HEK293 (cell line): ENCODE measurements at regions not wholly inside any gene's neighbourhood (a gene's known extent, or its start where the extent isn't known, plus 50 kb on each side); places are given as distances from the start of the nearest gene placed in this dataset.
A peak's percentile ranks its signal among the peaks of the same experiment; 100 is the strongest.

Experiments used
- CTCF ChIA-PET: fragments of 350-600 bp; formaldehyde crosslinking; extraction: SDS; loops from one replicate; lab custom pipeline; 2021; ENCODE audit warnings: antibody characterized with exemption; lab: Yijun Ruan, JAX
- POLR2A ChIA-PET: fragments of 300-600 bp; formaldehyde crosslinking; extraction: SDS; loops from one replicate; lab custom pipeline; 2020; ENCODE audit warnings: antibody characterized with exemption, inconsistent platforms; lab: Yijun Ruan, JAX
- H3K27ac ChIP-seq: fragments of 200-500 bp; sonication (Bioruptor generic); 2 replicates; pipeline ENCODE4 v1.5.1; 2014; ENCODE audit warnings: low read depth, low read length, control low read depth, inconsistent platforms; ENCODE audit errors: extremely low read depth
- H3K36me3 ChIP-seq, 2 experiments: fragments of 200-500 bp in 1 of 2; sonication (Bioruptor generic) in 1 of 2; 1 replicate in 1 of 2; 2 replicates in 1 of 2; pipeline ENCODE4 v1.5.1; 2014 to 2017; ENCODE audit warnings: inconsistent platforms in 2 of 2, low read length in 2 of 2; ENCODE audit not compliant: control insufficient read depth in 2 of 2, insufficient read depth in 1 of 2
- H3K4me1 ChIP-seq: fragments of 200-500 bp; sonication (Bioruptor generic); 2 replicates; pipeline ENCODE4 v1.5.1; 2014; ENCODE audit warnings: mild to moderate bottlenecking, low read length, inconsistent platforms; ENCODE audit not compliant: control insufficient read depth, insufficient read depth
- H3K4me3 ChIP-seq: 2 replicates; pipeline ENCODE4 v1.5.1; 2011; ENCODE audit warnings: low read depth, mild to moderate bottlenecking, control low read depth, low read length, moderate library complexity
- H3K9me3 ChIP-seq: fragments of 200-500 bp; sonication (Bioruptor generic); 2 replicates; pipeline ENCODE4 v1.5.1; 2014; ENCODE audit warnings: low read depth, low read length, inconsistent platforms; ENCODE audit not compliant: control insufficient read depth, insufficient read depth
- HOXC10 ChIP-seq: sonication (generic); formaldehyde crosslinking; IDR thresholded peaks from 2 replicates; pipeline ENCODE4 v1.8.1; 2023; ENCODE audit warnings: mild to moderate bottlenecking, missing genetic modification reagents
- KLF16 ChIP-seq: fragments of 450-650 bp; formaldehyde crosslinking; IDR thresholded peaks from 2 replicates; pipeline ENCODE4 v1.5.1; 2017; ENCODE audit warnings: missing biosample characterization, missing genetic modification characterization
- KLF7 ChIP-seq: fragments of 450-650 bp; formaldehyde crosslinking; IDR thresholded peaks from 2 replicates; pipeline ENCODE4 v1.5.1; 2016; ENCODE audit warnings: missing biosample characterization, missing genetic modification characterization, borderline replicate concordance
- KLF9 ChIP-seq: fragments of 450-650 bp; formaldehyde crosslinking; IDR thresholded peaks from 2 replicates; pipeline ENCODE4 v1.5.1; 2016; ENCODE audit warnings: missing biosample characterization, missing genetic modification characterization, low read depth
- OSR2 ChIP-seq: fragments of 450-650 bp; formaldehyde crosslinking; IDR thresholded peaks from 2 replicates; pipeline ENCODE4 v1.5.1; 2016; ENCODE audit warnings: missing biosample characterization, missing genetic modification characterization
- SP7 ChIP-seq: fragments of 450-650 bp; formaldehyde crosslinking; IDR thresholded peaks from 2 replicates; pipeline ENCODE4 v1.5.1; 2016; ENCODE audit warnings: missing biosample characterization, missing genetic modification characterization
- ZBTB21 ChIP-seq: fragments of 450-650 bp; formaldehyde crosslinking; IDR thresholded peaks from 2 replicates; pipeline ENCODE4 v1.5.1; 2017; ENCODE audit warnings: missing biosample characterization, missing genetic modification characterization
- ZBTB7A ChIP-seq: fragments of 450-650 bp; formaldehyde crosslinking; IDR thresholded peaks from 2 replicates; pipeline ENCODE4 v1.5.1; 2016; ENCODE audit warnings: low read depth, missing biosample characterization, missing genetic modification characterization
- ZFP69B ChIP-seq: fragments of 450-650 bp; formaldehyde crosslinking; IDR thresholded peaks from 2 replicates; pipeline ENCODE4 v1.5.1; 2016; ENCODE audit warnings: missing biosample characterization, missing genetic modification characterization
- ZNF221 ChIP-seq: fragments of 450-650 bp; formaldehyde crosslinking; IDR thresholded peaks from 2 replicates; pipeline ENCODE4 v1.5.1; 2017; ENCODE audit warnings: missing biosample characterization, missing genetic modification characterization, borderline replicate concordance
- ZNF248 ChIP-seq: fragments of 450-650 bp; formaldehyde crosslinking; IDR thresholded peaks from 2 replicates; pipeline ENCODE4 v1.5.1; 2017; ENCODE audit warnings: missing biosample characterization, missing genetic modification characterization
- ZNF266 ChIP-seq: fragments of 450-650 bp; formaldehyde crosslinking; IDR thresholded peaks from 2 replicates; pipeline ENCODE4 v1.5.1; 2016; ENCODE audit warnings: missing biosample characterization, missing genetic modification characterization, low read depth
- ZNF335 ChIP-seq: fragments of 450-650 bp; formaldehyde crosslinking; conservative IDR thresholded peaks from 2 replicates; pipeline ENCODE4 v1.5.1; 2016; ENCODE audit warnings: missing biosample characterization, missing genetic modification characterization
- ZNF366 ChIP-seq: fragments of 450-650 bp; formaldehyde crosslinking; conservative IDR thresholded peaks from 2 replicates; pipeline ENCODE4 v1.5.1; 2016; ENCODE audit warnings: missing biosample characterization, missing genetic modification characterization
- ZNF416 ChIP-seq: fragments of 450-650 bp; formaldehyde crosslinking; IDR thresholded peaks from 2 replicates; pipeline ENCODE4 v1.5.1; 2016; ENCODE audit warnings: missing biosample characterization, missing genetic modification characterization
- ZNF561 ChIP-seq: fragments of 450-650 bp; IDR thresholded peaks from 2 replicates; pipeline ENCODE4 v1.5.1; 2018; ENCODE audit warnings: missing biosample characterization, missing genetic modification characterization, borderline replicate concordance
- ZNF629 ChIP-seq: fragments of 450-650 bp; formaldehyde crosslinking; IDR thresholded peaks from 2 replicates; pipeline ENCODE4 v1.5.1; 2017; ENCODE audit warnings: missing biosample characterization, missing genetic modification characterization
- ZNF747 ChIP-seq: fragments of 450-650 bp; formaldehyde crosslinking; IDR thresholded peaks from 2 replicates; pipeline ENCODE4 v1.5.1; 2016; ENCODE audit warnings: missing biosample characterization, missing genetic modification characterization
- ZNF792 ChIP-seq: fragments of 450-650 bp; formaldehyde crosslinking; IDR thresholded peaks from 2 replicates; pipeline ENCODE4 v1.5.1; 2016; ENCODE audit warnings: missing biosample characterization, missing genetic modification characterization
- ZSCAN30 ChIP-seq: fragments of 450-650 bp; IDR thresholded peaks from 2 replicates; pipeline ENCODE4 v1.5.1; 2018; ENCODE audit warnings: missing biosample characterization, mild to moderate bottlenecking, missing genetic modification characterization, moderate library complexity
- TF ChIP-seq, protein P1 (sequence below): fragments of 450-650 bp; formaldehyde crosslinking; IDR thresholded peaks from 2 replicates; pipeline ENCODE4 v1.5.1; 2016; ENCODE audit warnings: missing biosample characterization, missing genetic modification characterization, low read depth
- TF ChIP-seq, protein P2 (sequence below): fragments of 450-650 bp; formaldehyde crosslinking; IDR thresholded peaks from 2 replicates; pipeline ENCODE4 v1.5.1; 2017; ENCODE audit warnings: missing biosample characterization, missing genetic modification characterization
- TF ChIP-seq, protein P3 (sequence below): fragments of 450-650 bp; formaldehyde crosslinking; IDR thresholded peaks from 2 replicates; pipeline ENCODE4 v1.5.1; 2016; ENCODE audit warnings: missing biosample characterization, missing genetic modification characterization
- TF ChIP-seq, protein P4 (sequence below): fragments of 450-650 bp; formaldehyde crosslinking; IDR thresholded peaks from 2 replicates; pipeline ENCODE4 v1.5.1; 2017; ENCODE audit warnings: missing biosample characterization, missing genetic modification characterization
- TF ChIP-seq, protein P5 (sequence below): fragments of 450-650 bp; IDR thresholded peaks from 2 replicates; pipeline ENCODE4 v1.5.1; 2018; ENCODE audit warnings: missing biosample characterization, mild to moderate bottlenecking, missing genetic modification characterization

DNA sequence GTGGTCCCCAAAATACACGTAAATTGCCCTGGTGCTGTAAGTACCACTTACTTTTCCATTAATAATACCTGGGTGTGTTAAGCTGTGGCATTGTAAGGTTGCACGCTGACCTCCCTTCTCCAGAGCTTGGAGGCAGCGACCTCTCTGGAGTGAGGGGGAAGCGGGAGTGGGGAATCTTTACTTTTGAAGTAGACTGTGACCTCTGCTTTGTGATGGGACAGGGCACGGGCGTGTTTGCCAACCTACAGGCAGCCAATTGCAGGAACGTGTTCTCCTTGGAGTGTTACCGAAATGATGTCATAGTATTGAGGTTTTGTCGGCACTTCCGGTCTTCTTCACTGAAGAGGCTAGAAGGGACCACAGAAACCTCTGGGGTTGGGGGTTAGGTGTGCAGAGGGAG is 227.3 kb upstream of the C2CD4B start:
- Histone ChIP-seq H3K9me3 (no peaks in the 10 kb centered on the region), H3K36me3 (no peaks in the 10 kb centered on the region), H3K27ac (no peak overlapping the region), H3K4me3 (no peak overlapping the region), H3K4me1 (no peaks in the 10 kb centered on the region)
- CTCF ChIA-PET, result interaction anchor here (0.6 to 0.8 kb wide), 4 partner anchors 48 to 782 kb away, joined by 3 to 5 read pairs (median 4); no protein-coding TSS in a partner anchor
- no peak for TF ChIP-seq ZSCAN30
- TF ChIP-seq ZBTB21 (tag by site-specific recombination), result peak; percentile 76
- 0 out of 2 replicates have a peak, but pooled peaks have one; percentile 5 for TF ChIP-seq ZNF335
- TF ChIP-seq, protein P1, sequence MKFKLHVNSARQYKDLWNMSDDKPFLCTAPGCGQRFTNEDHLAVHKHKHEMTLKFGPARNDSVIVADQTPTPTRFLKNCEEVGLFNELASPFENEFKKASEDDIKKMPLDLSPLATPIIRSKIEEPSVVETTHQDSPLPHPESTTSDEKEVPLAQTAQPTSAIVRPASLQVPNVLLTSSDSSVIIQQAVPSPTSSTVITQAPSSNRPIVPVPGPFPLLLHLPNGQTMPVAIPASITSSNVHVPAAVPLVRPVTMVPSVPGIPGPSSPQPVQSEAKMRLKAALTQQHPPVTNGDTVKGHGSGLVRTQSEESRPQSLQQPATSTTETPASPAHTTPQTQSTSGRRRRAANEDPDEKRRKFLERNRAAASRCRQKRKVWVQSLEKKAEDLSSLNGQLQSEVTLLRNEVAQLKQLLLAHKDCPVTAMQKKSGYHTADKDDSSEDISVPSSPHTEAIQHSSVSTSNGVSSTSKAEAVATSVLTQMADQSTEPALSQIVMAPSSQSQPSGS (tag by site-specific recombination), result peak; percentile 84
- peak; percentile 45; the same call in 1 of the 2 replicates for TF ChIP-seq ZNF629
- TF ChIP-seq, protein P2, sequence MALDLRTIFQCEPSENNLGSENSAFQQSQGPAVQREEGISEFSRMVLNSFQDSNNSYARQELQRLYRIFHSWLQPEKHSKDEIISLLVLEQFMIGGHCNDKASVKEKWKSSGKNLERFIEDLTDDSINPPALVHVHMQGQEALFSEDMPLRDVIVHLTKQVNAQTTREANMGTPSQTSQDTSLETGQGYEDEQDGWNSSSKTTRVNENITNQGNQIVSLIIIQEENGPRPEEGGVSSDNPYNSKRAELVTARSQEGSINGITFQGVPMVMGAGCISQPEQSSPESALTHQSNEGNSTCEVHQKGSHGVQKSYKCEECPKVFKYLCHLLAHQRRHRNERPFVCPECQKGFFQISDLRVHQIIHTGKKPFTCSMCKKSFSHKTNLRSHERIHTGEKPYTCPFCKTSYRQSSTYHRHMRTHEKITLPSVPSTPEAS (tag by site-specific recombination), result no peak
- no peak for TF ChIP-seq ZFP69B (tag by site-specific recombination)
- POLR2A ChIA-PET, result no interaction called here

DNA sequence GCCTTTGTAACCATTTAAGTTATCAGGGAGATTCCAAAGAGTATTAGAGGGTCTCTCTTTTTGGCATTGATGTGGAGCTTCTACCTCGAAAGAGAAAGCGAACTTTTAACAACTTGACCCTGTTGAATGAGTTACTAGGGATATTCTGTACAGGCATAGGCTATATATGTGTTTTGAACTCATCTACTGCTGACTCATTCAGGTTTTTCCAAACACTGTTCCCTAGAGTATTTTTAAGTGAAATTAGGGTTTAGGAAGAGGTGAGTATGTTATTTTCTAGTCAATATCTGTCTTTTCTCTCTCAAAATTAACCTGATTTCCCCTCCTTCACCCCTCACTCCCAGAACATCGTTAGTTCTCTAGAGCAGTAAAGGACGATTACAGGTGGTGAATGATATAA is 228.1 kb upstream of the C2CD4B start:
- ChIA-PET CTCF (no interaction called here), POLR2A (no interaction called here)
- Histone ChIP-seq H3K9me3 (no peaks in the 10 kb centered on the region), H3K4me1 (no peaks in the 10 kb centered on the region), H3K27ac (no peak overlapping the region), H3K4me3 (no peak overlapping the region), H3K36me3 (no peaks in the 10 kb centered on the region)
- TF ChIP-seq KLF7, result no peak
- no peak for TF ChIP-seq HOXC10 (CRISPR knock-in tag)
- TF ChIP-seq, protein P3, sequence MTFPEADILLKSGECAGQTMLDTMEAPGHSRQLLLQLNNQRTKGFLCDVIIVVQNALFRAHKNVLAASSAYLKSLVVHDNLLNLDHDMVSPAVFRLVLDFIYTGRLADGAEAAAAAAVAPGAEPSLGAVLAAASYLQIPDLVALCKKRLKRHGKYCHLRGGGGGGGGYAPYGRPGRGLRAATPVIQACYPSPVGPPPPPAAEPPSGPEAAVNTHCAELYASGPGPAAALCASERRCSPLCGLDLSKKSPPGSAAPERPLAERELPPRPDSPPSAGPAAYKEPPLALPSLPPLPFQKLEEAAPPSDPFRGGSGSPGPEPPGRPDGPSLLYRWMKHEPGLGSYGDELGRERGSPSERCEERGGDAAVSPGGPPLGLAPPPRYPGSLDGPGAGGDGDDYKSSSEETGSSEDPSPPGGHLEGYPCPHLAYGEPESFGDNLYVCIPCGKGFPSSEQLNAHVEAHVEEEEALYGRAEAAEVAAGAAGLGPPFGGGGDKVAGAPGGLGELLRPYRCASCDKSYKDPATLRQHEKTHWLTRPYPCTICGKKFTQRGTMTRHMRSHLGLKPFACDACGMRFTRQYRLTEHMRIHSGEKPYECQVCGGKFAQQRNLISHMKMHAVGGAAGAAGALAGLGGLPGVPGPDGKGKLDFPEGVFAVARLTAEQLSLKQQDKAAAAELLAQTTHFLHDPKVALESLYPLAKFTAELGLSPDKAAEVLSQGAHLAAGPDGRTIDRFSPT (tag by site-specific recombination), result no peak
- TF ChIP-seq ZNF747 (tag by site-specific recombination), result no peak
- no peak for TF ChIP-seq ZNF561 (tag by site-specific recombination)
- TF ChIP-seq, protein P4, sequence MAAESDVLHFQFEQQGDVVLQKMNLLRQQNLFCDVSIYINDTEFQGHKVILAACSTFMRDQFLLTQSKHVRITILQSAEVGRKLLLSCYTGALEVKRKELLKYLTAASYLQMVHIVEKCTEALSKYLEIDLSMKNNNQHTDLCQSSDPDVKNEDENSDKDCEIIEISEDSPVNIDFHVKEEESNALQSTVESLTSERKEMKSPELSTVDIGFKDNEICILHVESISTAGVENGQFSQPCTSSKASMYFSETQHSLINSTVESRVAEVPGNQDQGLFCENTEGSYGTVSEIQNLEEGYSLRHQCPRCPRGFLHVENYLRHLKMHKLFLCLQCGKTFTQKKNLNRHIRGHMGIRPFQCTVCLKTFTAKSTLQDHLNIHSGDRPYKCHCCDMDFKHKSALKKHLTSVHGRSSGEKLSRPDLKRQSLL (tag by site-specific recombination), result no peak
- TF ChIP-seq ZNF792, result no peak
- TF ChIP-seq ZNF266 (tag by site-specific recombination), result no peak
- no peak for TF ChIP-seq KLF16 (tag by site-specific recombination)
- no peak for TF ChIP-seq ZNF366 (tag by site-specific recombination)
- TF ChIP-seq ZNF416 (tag by site-specific recombination), result no peak
- no peak for TF ChIP-seq KLF9 (tag by site-specific recombination)
- TF ChIP-seq SP7, result no peak
- TF ChIP-seq, protein P5, sequence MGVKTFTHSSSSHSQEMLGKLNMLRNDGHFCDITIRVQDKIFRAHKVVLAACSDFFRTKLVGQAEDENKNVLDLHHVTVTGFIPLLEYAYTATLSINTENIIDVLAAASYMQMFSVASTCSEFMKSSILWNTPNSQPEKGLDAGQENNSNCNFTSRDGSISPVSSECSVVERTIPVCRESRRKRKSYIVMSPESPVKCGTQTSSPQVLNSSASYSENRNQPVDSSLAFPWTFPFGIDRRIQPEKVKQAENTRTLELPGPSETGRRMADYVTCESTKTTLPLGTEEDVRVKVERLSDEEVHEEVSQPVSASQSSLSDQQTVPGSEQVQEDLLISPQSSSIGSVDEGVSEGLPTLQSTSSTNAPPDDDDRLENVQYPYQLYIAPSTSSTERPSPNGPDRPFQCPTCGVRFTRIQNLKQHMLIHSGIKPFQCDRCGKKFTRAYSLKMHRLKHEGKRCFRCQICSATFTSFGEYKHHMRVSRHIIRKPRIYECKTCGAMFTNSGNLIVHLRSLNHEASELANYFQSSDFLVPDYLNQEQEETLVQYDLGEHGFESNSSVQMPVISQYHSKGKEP (tag by site-specific recombination), result no peak
- no peak for TF ChIP-seq ZNF221 (tag by site-specific recombination)
- no peak for TF ChIP-seq ZNF248 (tag by site-specific recombination)
- TF ChIP-seq ZSCAN30, result no peak
- no peak for TF ChIP-seq OSR2 (tag by site-specific recombination)
- no peak for TF ChIP-seq ZBTB7A (tag by site-specific recombination)
